IPS-NIHi11 (cell line): ENCODE measurements at regions not wholly inside any gene's neighbourhood (a gene's known extent, or its start where the extent isn't known, plus 50 kb on each side); places are given as distances from the start of the nearest gene placed in this dataset.
"Not testable (repeated sequence)": the region's sequence is repeated elsewhere in the genome, so short reads cannot be mapped to it uniquely, and the experiment has no call there.

Experiments used
- DNase-seq: peaks from one replicate; pipeline ENCODE4 v3.0.0; 2012; ENCODE audit warnings: mixed read lengths, low spot score

- peak; percentile 81 for DNase-seq
These were observed 90.6 kb upstream of the CIBAR2 start for GRCh38 chr16:85202631-85203461.

- no peak for DNase-seq
These were observed 91.2 kb upstream of the CIBAR2 start for GRCh38 chr16:85203462-85203813.

- DNase-seq: no peak
These were observed 92.2 kb upstream of the CIBAR2 start for GRCh38 chr16:85204242-85205010.

GRCh38 chr16:85205257-85205656 is 93.0 kb upstream of the CIBAR2 start:
- not testable (repeated sequence) for DNase-seq

- no peak for DNase-seq
These were observed 93.6 kb upstream of the CIBAR2 start for GRCh38 chr16:85205747-85206471.

- peak; percentile 63 for DNase-seq
These were observed 94.4 kb upstream of the CIBAR2 start for GRCh38 chr16:85206472-85207356.

GRCh38 chr16:85207357-85207921 is 95.2 kb upstream of the CIBAR2 start:
- DNase-seq: no peak

- DNase-seq: no peak
These were observed 95.9 kb upstream of the CIBAR2 start for GRCh38 chr16:85208181-85208580.

GRCh38 chr16:85208643-85209520 is 96.6 kb upstream of the CIBAR2 start:
- DNase-seq: no peak

GRCh38 chr16:85209526-85210121 is 97.4 kb upstream of the CIBAR2 start:
- DNase-seq: peak; percentile 58

- no peak for DNase-seq
These were observed 98.3 kb upstream of the CIBAR2 start for GRCh38 chr16:85210423-85211169.

- DNase-seq: no peak
These were observed 99.1 kb upstream of the CIBAR2 start for GRCh38 chr16:85211271-85211801.

GRCh38 chr16:85213926-85214675 is 101.8 kb upstream of the CIBAR2 start:
- DNase-seq: no peak

GRCh38 chr16:85215478-85216118 is 103.3 kb upstream of the CIBAR2 start:
- DNase-seq: no peak

GRCh38 chr16:85216522-85217375 is 104.5 kb upstream of the CIBAR2 start:
- no peak for DNase-seq

GRCh38 chr16:85220125-85220839 is 108.0 kb upstream of the CIBAR2 start:
- peak; percentile 67 for DNase-seq
